NCI-H2029 (cell line): ENCODE measurements at regions not wholly inside any gene's neighbourhood (a gene's known extent, or its start where the extent isn't known, plus 50 kb on each side); places are given as distances from the start of the nearest gene placed in this dataset.
"Not testable (repeated sequence)": the region's sequence is repeated elsewhere in the genome, so short reads cannot be mapped to it uniquely, and the experiment has no call there.

ENCODE experiments used
- DNase-seq: peaks from one replicate; lab custom pipeline; 2025; lab: John Stamatoyannopoulos, UW

GRCh38 chr3:187852842-187853730 is 107.8 kb upstream of the BCL6 start:
- no peak for DNase-seq

- DNase-seq, result no peak
Observed at GRCh38 chr3:187855131-187855530, 109.9 kb upstream of the BCL6 start.

GRCh38 chr3:187856555-187856954 is 111.3 kb upstream of the BCL6 start:
- no peak for DNase-seq

- DNase-seq, result no peak
Observed at GRCh38 chr3:187858041-187858440, 112.8 kb upstream of the BCL6 start.

- no peak for DNase-seq
Observed at GRCh38 chr3:187858711-187859110, 113.4 kb upstream of the BCL6 start.

- not testable (repeated sequence) for DNase-seq
Observed at GRCh38 chr3:187862701-187863277, 117.5 kb upstream of the BCL6 start.

GRCh38 chr3:187870360-187871203 is 125.3 kb upstream of the BCL6 start:
- no peak for DNase-seq

GRCh38 chr3:187871204-187871591 is 125.9 kb upstream of the BCL6 start:
- no peak for DNase-seq

- DNase-seq, result no peak
Observed at GRCh38 chr3:187871848-187872247, 126.6 kb upstream of the BCL6 start.

GRCh38 chr3:187873843-187874242 is 128.6 kb upstream of the BCL6 start:
- no peak for DNase-seq

GRCh38 chr3:187875863-187876262 is 130.6 kb upstream of the BCL6 start:
- DNase-seq, result no peak

- peak; percentile 37 for DNase-seq
Observed at GRCh38 chr3:187878772-187879518, 133.7 kb upstream of the BCL6 start.

- no peak for DNase-seq
Observed at GRCh38 chr3:187880441-187880840, 135.2 kb upstream of the BCL6 start.

- DNase-seq, result no peak
Observed at GRCh38 chr3:187880851-187881250, 135.6 kb upstream of the BCL6 start.

- no peak for DNase-seq
Observed at GRCh38 chr3:187888701-187889100, 143.4 kb upstream of the BCL6 start.

- DNase-seq, result no peak
Observed at GRCh38 chr3:187889106-187889505, 143.8 kb upstream of the BCL6 start.

- DNase-seq, result no peak
Observed at GRCh38 chr3:187889601-187890404, 144.5 kb upstream of the BCL6 start.

- DNase-seq, result not testable (repeated sequence)
Observed at GRCh38 chr3:187890405-187890752, 145.1 kb upstream of the BCL6 start.

GRCh38 chr3:187896646-187897045 is 151.4 kb upstream of the BCL6 start:
- DNase-seq, result no peak

GRCh38 chr3:187899246-187899645 is 154.0 kb upstream of the BCL6 start:
- DNase-seq, result no peak
